Loucy (cell line): ENCODE measurements at regions not wholly inside any gene's neighbourhood (a gene's known extent, or its start where the extent isn't known, plus 50 kb on each side); places are given as distances from the start of the nearest gene placed in this dataset.
"Not testable (repeated sequence)": the region's sequence is repeated elsewhere in the genome, so short reads cannot be mapped to it uniquely, and the experiment has no call there.

ENCODE experiments used
- H2AFZ ChIP-seq: fragments of 200-600 bp; sonication (generic); 2 replicates; pipeline ENCODE4 v1.6.0; 2016; ENCODE audit warnings: antibody characterized with exemption, mild to moderate bottlenecking, low read length, moderate library complexity
- H3F3A ChIP-seq: fragments of 200-600 bp; 2 replicates; pipeline ENCODE4 v1.6.0; 2016; ENCODE audit warnings: antibody characterized with exemption, low read depth, mild to moderate bottlenecking
- H3K27me3 ChIP-seq: fragments of 200-600 bp; sonication (generic); 2 replicates; pipeline ENCODE4 v1.6.1; 2014; ENCODE audit warnings: low read length, mild to moderate bottlenecking; ENCODE audit not compliant: insufficient read depth, poor library complexity, severe bottlenecking
- H3K36me3 ChIP-seq: fragments of 200-600 bp; sonication (generic); 2 replicates; pipeline ENCODE4 v1.6.1; 2016; ENCODE audit warnings: low read length; ENCODE audit not compliant: insufficient read depth
- H3K4me1 ChIP-seq: fragments of 200-600 bp; sonication (generic); 2 replicates; pipeline ENCODE4 v1.5.1; 2014; ENCODE audit warnings: low read length, mild to moderate bottlenecking; ENCODE audit not compliant: insufficient read depth, poor library complexity, severe bottlenecking
- H3K4me2 ChIP-seq: fragments of 200-600 bp; sonication (generic); 2 replicates; pipeline ENCODE4 v1.6.0; 2014; ENCODE audit warnings: antibody characterized with exemption, low read length, low read depth, mild to moderate bottlenecking; ENCODE audit not compliant: poor library complexity, severe bottlenecking
- H3K4me3 ChIP-seq: fragments of 200-600 bp; sonication (generic); 2 replicates; pipeline ENCODE4 v1.5.1; 2014; ENCODE audit warnings: low read length, mild to moderate bottlenecking, mixed read lengths; ENCODE audit not compliant: poor library complexity, severe bottlenecking
- H3K79me2 ChIP-seq: fragments of 200-600 bp; sonication (generic); 2 replicates; pipeline ENCODE4 v1.6.1; 2014; ENCODE audit warnings: low read length; ENCODE audit not compliant: insufficient read depth
- H3K9ac ChIP-seq: fragments of 200-600 bp; sonication (generic); 2 replicates; pipeline ENCODE4 v1.6.0; 2014; ENCODE audit warnings: mild to moderate bottlenecking, low read depth, low read length, moderate library complexity; ENCODE audit not compliant: poor library complexity, severe bottlenecking
- H3K9me2 ChIP-seq: fragments of 200-600 bp; sonication (generic); replicated peaks from 2 replicates; pipeline ENCODE4 v1.6.1; 2016; ENCODE audit warnings: low read depth, low read length, mixed read lengths
- H3K9me3 ChIP-seq: fragments of 200-600 bp; sonication (generic); 2 replicates; pipeline ENCODE4 v1.6.1; 2014; ENCODE audit warnings: mild to moderate bottlenecking, antibody characterized with exemption, low read length, low read depth; ENCODE audit not compliant: insufficient read depth
- H4K20me1 ChIP-seq: fragments of 200-600 bp; sonication (generic); 2 replicates; pipeline ENCODE4 v1.6.0; 2014; ENCODE audit warnings: antibody characterized with exemption, low read length, mild to moderate bottlenecking; ENCODE audit not compliant: insufficient read depth, poor library complexity, severe bottlenecking
- CTCF ChIP-seq: fragments of 200-600 bp; sonication (generic); conservative IDR thresholded peaks from 2 replicates; pipeline ENCODE4 v1.5.1; 2014; ENCODE audit warnings: mild to moderate bottlenecking, antibody characterized with exemption, low read length
- EZH2phosphoT487 ChIP-seq: fragments of 200-600 bp; IDR thresholded peaks from 2 replicates; pipeline ENCODE4 v1.6.1; 2018; ENCODE audit warnings: antibody characterized with exemption, mild to moderate bottlenecking, moderate library complexity, borderline replicate concordance

- no peak overlapping the region for H3K9ac ChIP-seq
- no peaks in the 10 kb centered on the region for H3K4me1 ChIP-seq
- TF ChIP-seq CTCF (no peak), EZH2phosphoT487 (no peak)
- no peaks in the 10 kb centered on the region for H3F3A ChIP-seq
- no peak overlapping the region for H2AFZ ChIP-seq
- H3K4me3 ChIP-seq: no peak overlapping the region
- H3K27me3 ChIP-seq: no peaks in the 10 kb centered on the region
- no peaks in the 10 kb centered on the region for H3K9me3 ChIP-seq
- H3K36me3 ChIP-seq: no peaks in the 10 kb centered on the region
- H3K79me2 ChIP-seq: no peaks in the 10 kb centered on the region
- H4K20me1 ChIP-seq: no peaks in the 10 kb centered on the region
- no peaks in the 10 kb centered on the region for H3K9me2 ChIP-seq
- H3K4me2 ChIP-seq: no peak overlapping the region
Observed at GRCh38 chr12:46904406-46905238, 78.8 kb upstream of the SLC38A4 start.

- H3K9ac ChIP-seq, H3K79me2 ChIP-seq, H4K20me1 ChIP-seq, H3K9me2 ChIP-seq, H2AFZ ChIP-seq, H3K27me3 ChIP-seq, H3K9me3 ChIP-seq, H3K4me2 ChIP-seq, H3K4me1 ChIP-seq, H3F3A ChIP-seq, H3K4me3 ChIP-seq, H3K36me3 ChIP-seq: not testable (repeated sequence)
Observed at GRCh38 chr12:46905239-46905627, 79.4 kb upstream of the SLC38A4 start.

- H3F3A ChIP-seq: no peaks in the 10 kb centered on the region
- H3K27me3 ChIP-seq: no peaks in the 10 kb centered on the region
- H3K79me2 ChIP-seq: no peaks in the 10 kb centered on the region
- H3K4me2 ChIP-seq: no peak overlapping the region
- H3K4me3 ChIP-seq: no peak overlapping the region
- no peaks in the 10 kb centered on the region; the same call in 1 of the 2 replicates for H3K9me3 ChIP-seq
- no peaks in the 10 kb centered on the region for H4K20me1 ChIP-seq
- H3K36me3 ChIP-seq: no peaks in the 10 kb centered on the region
- H3K4me1 ChIP-seq: no peaks in the 10 kb centered on the region
- H3K9ac ChIP-seq: no peak overlapping the region
- TF ChIP-seq EZH2phosphoT487: no peak
- no peak overlapping the region for H2AFZ ChIP-seq
- H3K9me2 ChIP-seq: no peaks in the 10 kb centered on the region
Observed at GRCh38 chr12:46907791-46908190, 82.0 kb upstream of the SLC38A4 start.

GRCh38 chr12:46908236-46908935, 82.6 kb upstream of the SLC38A4 start:
- Histone ChIP-seq H3K9ac (no peak overlapping the region), H3K4me1 (no peaks in the 10 kb centered on the region), H3K4me3 (no peak overlapping the region), H2AFZ (no peak overlapping the region), H3K27me3 (no peaks in the 10 kb centered on the region), H3K79me2 (no peaks in the 10 kb centered on the region), H3K4me2 (no peak overlapping the region), H3K9me2 (no peaks in the 10 kb centered on the region), H3K9me3 (no peaks in the 10 kb centered on the region; the same call in 1 of the 2 replicates), H3K36me3 (no peaks in the 10 kb centered on the region), H3F3A (no peaks in the 10 kb centered on the region), H4K20me1 (no peaks in the 10 kb centered on the region)
- no peak for TF ChIP-seq EZH2phosphoT487
- TF ChIP-seq CTCF: no peak
